Activated T-cell treated with anti-CD3 and anti-CD28 coated beads, Interleukin-2, amount 50 U/mL, for 72 hours (primary cell): ENCODE measurements at regions not wholly inside any gene's neighbourhood (a gene's known extent, or its start where the extent isn't known, plus 50 kb on each side); places are given as distances from the start of the nearest gene placed in this dataset.

Experiments used
- ATAC-seq, 2 donors: fragments of 150-1000 bp; cut with Tn5 transposase; replicated peaks in 1 of 2; 2 replicates each; pipeline ENCODE4 v1.10.0; 2021; ENCODE audit warnings: moderate library complexity in 2 of 2, mild to moderate bottlenecking in 1 of 2
- DNase-seq, 2 donors: peaks; one replicate each; pipeline ENCODE4 v3.0.0; 2021 to 2022; ENCODE audit warnings: mixed read lengths in 1 of 2
- H3K27ac Mint-ChIP-seq: one replicate; pipeline ENCODE4 v1.8.0; 2022; ENCODE audit warnings: mild to moderate bottlenecking, moderate library complexity, mixed read lengths
- H3K27me3 Mint-ChIP-seq: one replicate; pipeline ENCODE4 v1.8.0; 2022; ENCODE audit warnings: low read depth, mixed read lengths
- H3K36me3 Mint-ChIP-seq, 2 donors: one replicate each; pipeline ENCODE4 v1.8.0; 2022; ENCODE audit warnings: mixed read lengths in 2 of 2, mild to moderate bottlenecking in 1 of 2; ENCODE audit not compliant: insufficient read depth in 2 of 2
- H3K4me1 Mint-ChIP-seq: one replicate; pipeline ENCODE4 v1.8.0; 2022; ENCODE audit warnings: low read depth, mixed read lengths
- H3K4me3 Mint-ChIP-seq, 2 donors: one replicate each; pipeline ENCODE4 v1.8.0; 2022; ENCODE audit warnings: mild to moderate bottlenecking in 2 of 2, mixed read lengths in 2 of 2, moderate library complexity in 2 of 2
- H3K9me3 Mint-ChIP-seq, 2 donors: one replicate each; pipeline ENCODE4 v1.8.0; 2022; ENCODE audit warnings: mixed read lengths in 2 of 2

- ATAC-seq = no peak
- Mint-ChIP-seq H3K27me3 (no peaks in the 10 kb centered on the region), H3K9me3 (peaks cover 0 to 1% of the 10 kb centered on the region in 2 donors), H3K36me3 (no peaks in the 10 kb centered on the region), H3K4me1 (no peaks in the 10 kb centered on the region), H3K27ac (no peak overlapping the region), H3K4me3 (no peak overlapping the region)
- no peak for DNase-seq
Measured at GRCh38 chr15:97012986-97013385, 682.5 kb downstream of the NR2F2 start.

- Mint-ChIP-seq H3K27ac (no peak overlapping the region), H3K4me1 (no peaks in the 10 kb centered on the region), H3K9me3 (peaks cover 0 to 1% of the 10 kb centered on the region in 2 donors), H3K27me3 (no peaks in the 10 kb centered on the region), H3K36me3 (no peaks in the 10 kb centered on the region), H3K4me3 (no peak overlapping the region)
- no peak for ATAC-seq
- DNase-seq = no peak
Measured at GRCh38 chr15:97013491-97013890, 683.0 kb downstream of the NR2F2 start.

GRCh38 chr15:97014001-97014400 lies 683.5 kb downstream of the NR2F2 start:
- no peak overlapping the region for H3K4me3 Mint-ChIP-seq
- no peak for ATAC-seq
- no peak for DNase-seq
- H3K36me3 Mint-ChIP-seq = no peaks in the 10 kb centered on the region
- no peak overlapping the region for H3K27ac Mint-ChIP-seq
- peaks cover 0 to 1% of the 10 kb centered on the region in 2 donors for H3K9me3 Mint-ChIP-seq
- no peaks in the 10 kb centered on the region for H3K27me3 Mint-ChIP-seq
- H3K4me1 Mint-ChIP-seq = no peaks in the 10 kb centered on the region

DNA sequence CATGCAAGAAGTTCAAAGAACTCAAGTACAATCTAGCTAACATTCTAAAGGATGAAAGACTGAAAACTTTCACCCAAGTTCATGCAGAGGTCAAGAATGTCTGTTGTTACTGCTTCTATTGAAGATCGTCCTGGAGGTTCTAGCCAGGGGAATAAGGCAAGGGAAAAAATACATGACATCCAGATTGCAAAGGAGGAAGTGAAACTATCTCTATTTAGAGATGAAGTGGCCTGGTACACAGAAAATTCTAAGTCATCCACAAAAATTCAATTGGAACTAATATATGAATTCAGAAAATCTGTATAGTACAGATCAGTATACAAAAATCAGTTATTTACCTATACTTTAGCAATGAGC lies 693.0 kb downstream of the NR2F2 start:
- Mint-ChIP-seq H3K36me3 (no peaks in the 10 kb centered on the region), H3K27ac (no peak overlapping the region), H3K9me3 (peaks cover 3 to 5% of the 10 kb centered on the region in 2 donors), H3K4me3 (no peak overlapping the region), H3K4me1 (no peaks in the 10 kb centered on the region), H3K27me3 (no peaks in the 10 kb centered on the region)
- no peak for ATAC-seq
- no peak for DNase-seq

GRCh38 chr15:97026781-97027180 lies 696.3 kb downstream of the NR2F2 start:
- Mint-ChIP-seq H3K36me3 (no peaks in the 10 kb centered on the region), H3K4me1 (no peaks in the 10 kb centered on the region), H3K27me3 (no peaks in the 10 kb centered on the region), H3K9me3 (peaks cover 4 to 7% of the 10 kb centered on the region in 2 donors), H3K27ac (no peak overlapping the region), H3K4me3 (no peak overlapping the region)
- DNase-seq (no peak), ATAC-seq (no peak)

- Mint-ChIP-seq H3K4me3 (no peak overlapping the region), H3K27me3 (no peaks in the 10 kb centered on the region), H3K9me3 (peaks cover 5 to 7% of the 10 kb centered on the region in 2 donors), H3K4me1 (no peaks in the 10 kb centered on the region), H3K27ac (no peak overlapping the region), H3K36me3 (no peaks in the 10 kb centered on the region)
- DNase-seq = no peak
- no peak for ATAC-seq
Measured at GRCh38 chr15:97027772-97028171, 697.3 kb downstream of the NR2F2 start.

DNA sequence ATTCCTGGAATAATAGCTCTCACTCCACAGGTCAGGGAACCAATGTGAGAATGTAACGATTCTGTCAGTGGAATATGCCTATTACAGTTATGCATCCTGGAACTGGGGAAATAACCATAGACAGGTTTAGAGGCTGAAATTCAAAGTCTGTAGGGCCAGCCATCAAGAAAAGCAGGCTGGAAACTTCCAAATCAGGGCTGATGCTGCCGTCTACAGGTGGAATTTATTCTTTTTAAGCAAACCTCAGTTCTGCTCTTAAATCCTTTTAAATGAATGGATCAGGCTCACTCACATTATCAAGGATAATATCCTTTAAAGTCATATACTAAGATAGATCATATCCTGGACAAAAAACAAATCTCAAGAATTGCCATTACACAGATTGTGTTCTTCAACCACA lies 699.8 kb downstream of the NR2F2 start:
- ATAC-seq = no peak
- no peak for DNase-seq
- Mint-ChIP-seq H3K4me1 (no peaks in the 10 kb centered on the region), H3K9me3 (peaks cover 4 to 9% of the 10 kb centered on the region in 2 donors), H3K27ac (no peak overlapping the region), H3K27me3 (no peaks in the 10 kb centered on the region), H3K4me3 (no peak overlapping the region), H3K36me3 (no peaks in the 10 kb centered on the region)

DNA sequence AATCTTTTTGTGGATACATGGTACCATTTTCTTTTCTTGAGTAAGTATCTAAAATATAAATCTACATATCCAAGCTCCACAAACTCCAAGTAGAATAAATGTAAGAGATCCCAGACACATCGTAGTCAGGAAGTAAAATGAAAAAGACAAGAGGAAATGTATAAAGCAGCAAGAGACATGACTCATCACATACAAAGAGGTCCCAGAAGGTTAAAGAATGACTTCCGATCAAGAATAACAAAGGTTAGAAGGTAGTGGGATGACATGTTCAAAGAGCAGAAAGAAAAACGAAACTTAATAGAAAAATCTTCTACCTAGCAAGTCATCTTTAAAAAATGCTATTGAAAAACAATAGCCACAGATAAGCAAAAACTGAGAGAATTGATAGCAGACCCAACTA lies 705.8 kb downstream of the NR2F2 start:
- Mint-ChIP-seq H3K27me3 (no peaks in the 10 kb centered on the region), H3K9me3 (peaks cover 7 to 9% of the 10 kb centered on the region in 2 donors), H3K4me3 (no peak overlapping the region), H3K4me1 (no peaks in the 10 kb centered on the region), H3K27ac (no peak overlapping the region), H3K36me3 (no peaks in the 10 kb centered on the region)
- DNase-seq = no peak
- no peak for ATAC-seq

GRCh38 chr15:97037080-97037479 lies 706.6 kb downstream of the NR2F2 start:
- no peaks in the 10 kb centered on the region for H3K36me3 Mint-ChIP-seq

GRCh38 chr15:97045666-97046421 lies 715.3 kb downstream of the NR2F2 start:
- no peak overlapping the region for H3K27ac Mint-ChIP-seq
- H3K9me3 Mint-ChIP-seq = peaks cover 4 to 9% of the 10 kb centered on the region in 2 donors
- H3K27me3 Mint-ChIP-seq = no peaks in the 10 kb centered on the region
- H3K4me1 Mint-ChIP-seq = no peaks in the 10 kb centered on the region
- H3K36me3 Mint-ChIP-seq = peaks cover 0 to 1% of the 10 kb centered on the region in 2 donors
- no peak overlapping the region for H3K4me3 Mint-ChIP-seq
- ATAC-seq (no peak), DNase-seq (no peak)

More at GRCh38 chr15:97037080-97037479, 706.6 kb downstream of the NR2F2 start:
- H3K4me1 Mint-ChIP-seq = no peaks in the 10 kb centered on the region
- DNase-seq (no peak), ATAC-seq (no peak)
- H3K27ac Mint-ChIP-seq = no peak overlapping the region
- peaks cover 7% of the 10 kb centered on the region in 2 donors for H3K9me3 Mint-ChIP-seq
- no peaks in the 10 kb centered on the region for H3K27me3 Mint-ChIP-seq
- no peak overlapping the region for H3K4me3 Mint-ChIP-seq

- no peak overlapping the region for H3K27ac Mint-ChIP-seq
- ATAC-seq (no peak), DNase-seq (no peak)
- peaks cover 0 to 1% of the 10 kb centered on the region in 2 donors for H3K36me3 Mint-ChIP-seq
- H3K4me1 Mint-ChIP-seq = no peaks in the 10 kb centered on the region
- peaks cover 2 to 6% of the 10 kb centered on the region in 2 donors for H3K9me3 Mint-ChIP-seq
- no peak overlapping the region for H3K4me3 Mint-ChIP-seq
- H3K27me3 Mint-ChIP-seq = no peaks in the 10 kb centered on the region
Measured at GRCh38 chr15:97052513-97052912, 722.0 kb downstream of the NR2F2 start.

DNA sequence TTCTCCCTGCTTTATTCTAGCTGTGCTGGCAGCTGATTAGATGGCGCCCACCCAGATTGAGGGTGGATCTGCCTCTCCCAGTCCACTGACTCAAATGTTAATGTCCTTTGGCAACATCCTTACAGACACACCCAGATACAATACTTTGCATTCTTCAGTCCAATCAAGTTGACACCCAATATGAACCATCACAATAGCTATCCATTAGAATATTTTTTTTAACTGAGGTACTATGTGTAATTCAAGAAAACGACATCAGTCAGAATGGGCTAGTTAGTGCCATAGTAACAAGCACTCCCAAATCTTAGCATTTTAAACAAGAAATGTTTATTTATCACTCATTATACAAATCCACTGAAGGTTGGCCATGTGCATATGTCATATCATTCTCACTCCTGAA lies 723.1 kb downstream of the NR2F2 start:
- H3K27ac Mint-ChIP-seq = no peak overlapping the region

GRCh38 chr15:97057503-97057902 lies 727.0 kb downstream of the NR2F2 start:
- Mint-ChIP-seq H3K4me1 (no peaks in the 10 kb centered on the region), H3K36me3 (no peaks in the 10 kb centered on the region), H3K27me3 (no peaks in the 10 kb centered on the region), H3K9me3 (peaks cover 0 to 2% of the 10 kb centered on the region in 2 donors), H3K4me3 (no peak overlapping the region), H3K27ac (no peak overlapping the region)
- no peak for DNase-seq
- no peak for ATAC-seq

More for the DNA sequence above, 723.1 kb downstream of the NR2F2 start:
- Mint-ChIP-seq H3K4me1 (no peaks in the 10 kb centered on the region), H3K36me3 (peaks cover 0 to 1% of the 10 kb centered on the region in 2 donors), H3K4me3 (no peak overlapping the region), H3K9me3 (peaks cover 2 to 6% of the 10 kb centered on the region in 2 donors), H3K27me3 (no peaks in the 10 kb centered on the region)
- ATAC-seq = no peak
- DNase-seq = no peak

DNA sequence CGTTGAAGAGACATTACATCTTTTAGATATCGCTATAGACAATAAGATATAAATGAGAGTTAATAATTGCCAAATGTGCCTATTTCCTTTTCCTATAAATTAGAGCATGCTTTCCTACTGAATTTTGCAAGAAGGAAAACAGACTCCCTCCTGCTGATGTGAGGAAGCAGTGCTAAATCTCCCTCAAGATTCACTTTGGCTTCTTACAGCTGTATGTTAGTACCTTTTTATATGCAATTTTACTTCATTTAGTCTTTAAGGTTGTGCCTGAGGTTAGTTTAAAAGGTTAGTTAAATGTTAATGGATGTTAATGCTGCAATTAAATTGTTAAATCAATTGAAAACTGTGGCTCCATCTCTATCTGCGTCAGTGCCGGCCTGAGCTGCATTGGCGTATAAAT lies 728.8 kb downstream of the NR2F2 start:
- no peak for ATAC-seq
- peaks cover 3 to 4% of the 10 kb centered on the region in 2 donors for H3K9me3 Mint-ChIP-seq
- no peak for DNase-seq
- no peak overlapping the region for H3K27ac Mint-ChIP-seq
- no peaks in the 10 kb centered on the region for H3K36me3 Mint-ChIP-seq
- no peaks in the 10 kb centered on the region for H3K4me1 Mint-ChIP-seq
- H3K27me3 Mint-ChIP-seq = no peaks in the 10 kb centered on the region
- H3K4me3 Mint-ChIP-seq = no peak overlapping the region
